ENCODE measurements at regions not wholly inside any gene's neighbourhood (a gene's known extent, or its start where the extent isn't known, plus 50 kb on each side); places are given as distances from the start of the nearest gene placed in this dataset.
A peak's percentile ranks its signal among the peaks of the same experiment; 100 is the strongest.

DNA sequence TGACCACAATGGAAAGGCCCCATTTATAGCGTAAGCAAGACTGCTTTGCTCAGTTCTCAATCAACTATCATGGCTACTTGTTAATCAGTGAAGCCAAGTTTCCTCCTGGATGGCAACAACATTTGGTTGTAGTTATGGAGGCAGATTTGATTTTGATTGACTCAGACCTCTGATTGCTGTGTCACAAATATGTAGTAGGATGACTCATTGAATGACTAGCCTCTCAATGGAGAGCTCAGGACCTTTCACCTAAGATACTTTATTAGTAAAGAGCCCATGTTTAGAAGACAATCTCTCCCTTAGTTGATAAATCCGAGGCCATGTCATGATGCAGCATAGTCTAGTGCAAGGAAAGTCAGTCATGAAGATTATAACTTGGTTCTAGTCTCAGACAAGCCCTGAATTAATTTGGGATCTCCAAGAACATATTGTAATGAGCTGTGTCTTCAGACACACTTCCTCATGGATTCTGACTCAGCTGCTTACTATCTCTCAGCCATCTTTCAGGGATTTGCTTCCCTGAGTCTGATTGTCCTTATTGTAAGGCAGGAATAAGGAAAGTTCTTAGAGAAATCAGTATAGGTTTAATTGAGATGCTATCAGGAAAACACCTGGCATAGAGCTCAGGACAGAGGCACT lies 397.4 kb upstream of the TMCO5A start:
- DNase-seq (no peak), ATAC-seq (no peak)
- intact Hi-C loops (cut with micrococcal nuclease) = no loop called here

DNA sequence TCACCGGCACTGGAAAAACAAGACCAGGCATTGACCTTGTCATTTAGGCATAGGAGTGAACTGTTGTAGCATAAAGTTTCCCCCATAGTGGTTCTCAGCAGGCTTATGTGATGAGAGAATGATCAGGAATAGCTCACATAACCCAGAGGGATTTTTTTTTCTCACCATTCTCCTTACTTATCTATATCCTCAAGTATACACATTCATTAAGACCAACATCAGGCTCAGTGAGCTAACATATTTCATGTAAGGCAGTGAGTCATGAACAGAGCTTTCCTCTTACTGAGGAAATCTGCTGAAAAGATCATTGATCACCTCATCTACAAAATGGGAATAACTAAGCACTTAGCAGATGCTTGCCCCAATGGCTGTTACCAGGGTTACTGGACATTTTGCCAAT lies 396.6 kb upstream of the TMCO5A start:
- ATAC-seq = no peak
- DNase-seq = no peak
- intact Hi-C loops (cut with micrococcal nuclease) = no loop called here

DNA sequence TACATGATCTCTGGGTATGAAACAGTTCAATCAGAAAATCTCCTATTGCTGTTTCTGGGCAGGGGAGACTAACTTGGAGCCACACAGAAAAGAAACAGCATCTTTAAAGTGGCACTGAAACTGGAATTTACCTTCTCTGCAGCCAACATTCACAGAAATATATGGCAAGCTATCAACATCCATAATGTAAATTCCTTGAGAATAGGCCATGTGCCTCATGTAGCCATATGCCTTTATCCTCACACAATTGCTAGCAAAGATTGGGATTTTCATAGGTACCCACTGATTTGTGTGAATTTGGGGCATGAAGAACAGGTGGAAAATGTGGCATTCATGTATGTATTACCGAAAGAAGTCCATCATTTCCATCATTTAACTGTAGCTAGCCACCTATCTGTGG lies 386.3 kb upstream of the TMCO5A start:
- no peak for DNase-seq
- intact Hi-C loops (cut with micrococcal nuclease) = no loop called here
- no peak for ATAC-seq

DNA sequence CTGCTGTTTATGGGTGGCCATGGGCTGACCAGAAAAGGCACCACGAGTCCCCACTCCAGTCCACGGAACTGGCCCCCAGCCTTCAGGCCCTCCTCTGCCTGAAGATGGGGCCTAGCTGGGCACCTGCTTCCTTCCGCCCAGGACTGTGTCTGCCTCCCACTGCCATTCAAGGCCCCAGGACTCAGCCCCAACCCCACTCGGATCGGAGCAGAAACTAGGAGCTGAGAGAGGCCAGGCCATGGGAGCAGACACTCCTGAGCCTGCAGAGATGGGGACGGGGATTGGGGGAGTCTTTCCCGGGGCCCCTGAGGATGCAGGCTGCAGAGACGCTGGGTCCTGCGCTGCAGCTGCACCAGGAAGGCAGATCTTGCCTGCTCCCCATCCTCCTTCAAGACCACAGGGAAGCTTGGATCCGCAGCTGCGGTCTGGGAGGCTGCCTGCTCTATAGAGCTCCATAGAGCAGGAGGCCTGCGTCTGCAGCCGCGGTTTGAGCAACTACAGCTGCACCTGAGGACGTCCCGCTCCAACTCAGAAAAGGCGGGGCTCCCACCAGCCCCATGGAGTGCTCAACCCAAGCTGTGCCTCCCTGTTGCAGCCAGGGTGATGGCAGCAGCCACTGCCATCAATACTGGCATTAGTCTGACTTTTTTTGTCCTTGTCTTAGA lies 383.9 kb upstream of the TMCO5A start:
- ATAC-seq (no peak), DNase-seq (no peak)
- intact Hi-C loops (cut with micrococcal nuclease) = no loop called here

DNA sequence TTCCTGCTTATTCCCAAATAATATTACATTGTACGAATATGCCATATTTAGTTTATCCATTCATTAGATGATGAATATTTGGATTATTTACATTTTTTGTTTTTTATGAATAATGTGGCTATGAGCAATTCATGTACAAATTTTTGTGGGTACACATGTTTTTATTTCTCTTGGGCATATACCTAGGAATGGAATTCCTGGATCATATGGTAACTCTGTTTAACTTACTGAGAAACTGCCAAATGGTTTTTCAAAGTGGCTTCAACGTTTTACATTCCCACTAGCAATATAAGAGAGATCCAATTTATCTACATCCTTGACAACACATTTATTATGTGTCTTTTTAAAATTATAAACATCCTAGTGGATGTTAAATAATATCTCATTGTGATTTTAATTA lies 362.0 kb upstream of the TMCO5A start:
- intact Hi-C loops (cut with micrococcal nuclease) = no loop called here

DNA sequence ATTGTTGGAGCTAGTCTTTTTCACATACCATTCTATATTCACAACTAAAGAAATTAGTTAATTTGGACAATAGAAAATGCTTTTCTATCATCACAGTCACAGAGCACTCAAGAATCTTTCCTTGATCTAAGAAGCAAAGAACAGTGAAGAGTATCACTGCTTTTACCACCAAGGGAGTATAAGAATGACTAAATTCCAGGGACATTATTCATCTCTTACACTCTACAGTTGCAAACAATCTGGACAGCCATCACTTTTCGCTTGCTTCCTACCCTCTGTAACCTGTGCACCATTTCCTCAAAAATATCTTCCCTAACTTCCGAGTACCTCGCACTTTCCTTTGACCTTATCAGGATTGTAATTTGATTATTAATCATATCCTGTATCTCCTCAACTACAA lies 359.5 kb upstream of the TMCO5A start:
- DNase-seq = no peak
- intact Hi-C loops (cut with micrococcal nuclease) = no loop called here
- ATAC-seq = no peak

More for the DNA sequence above, 362.0 kb upstream of the TMCO5A start:
- no peak for ATAC-seq
- no peak for DNase-seq

DNA sequence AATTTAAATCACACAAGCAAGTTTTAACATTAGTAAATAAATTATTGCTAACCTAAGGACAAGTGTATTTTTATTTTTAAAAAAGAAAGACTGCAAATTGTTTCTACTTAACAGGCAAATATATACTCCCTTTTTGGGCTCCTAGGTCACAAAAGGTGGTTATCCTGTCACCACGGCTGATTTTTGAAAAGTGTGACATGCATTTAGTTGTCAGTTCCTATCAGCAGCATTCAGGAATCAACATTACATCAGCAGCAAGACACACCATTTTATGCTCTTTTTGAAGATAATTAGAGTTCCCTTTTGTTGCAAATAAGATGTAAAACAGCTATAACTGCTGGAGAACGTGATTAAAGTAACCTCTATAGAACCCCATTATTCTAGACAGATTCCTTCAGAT lies 357.5 kb upstream of the TMCO5A start:
- ATAC-seq (no peak), DNase-seq (no peak)
- intact Hi-C loops (cut with micrococcal nuclease) = no loop called here

DNA sequence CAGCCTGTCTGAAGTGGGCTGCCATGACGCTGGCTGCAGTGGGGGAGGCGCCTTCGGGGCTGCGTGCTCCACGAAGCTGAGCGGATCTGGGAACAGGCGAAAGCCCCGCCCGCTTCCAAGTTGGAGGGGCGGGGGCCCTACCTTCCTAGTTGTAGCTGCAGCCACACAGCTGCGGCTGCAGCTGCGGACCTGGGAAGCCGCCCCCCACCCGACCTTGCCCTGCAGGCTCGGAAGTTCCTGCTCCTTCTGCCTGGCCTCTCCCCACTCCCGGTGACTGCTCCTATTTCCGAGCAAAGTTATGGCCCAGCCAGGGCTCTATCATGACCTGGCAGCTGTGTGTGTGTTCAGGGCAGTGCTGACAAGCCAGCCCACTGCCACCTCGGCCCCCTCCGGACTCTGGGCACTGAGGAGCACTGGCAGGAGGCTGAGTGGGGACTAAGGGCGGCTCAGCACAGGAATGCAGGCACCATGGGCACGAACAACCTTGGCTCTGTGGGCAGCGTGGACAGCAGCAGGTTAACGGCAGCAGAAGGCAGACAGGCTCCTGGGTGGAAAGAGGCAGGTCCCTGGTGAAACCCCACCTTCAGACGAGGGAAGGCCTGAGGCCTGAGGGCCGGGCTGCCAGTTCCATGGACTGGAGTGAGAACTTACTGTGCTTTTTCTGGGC lies 352.4 kb upstream of the TMCO5A start:
- intact Hi-C loops (cut with micrococcal nuclease) = no loop called here
- ATAC-seq (no peak), DNase-seq (no peak)

DNA sequence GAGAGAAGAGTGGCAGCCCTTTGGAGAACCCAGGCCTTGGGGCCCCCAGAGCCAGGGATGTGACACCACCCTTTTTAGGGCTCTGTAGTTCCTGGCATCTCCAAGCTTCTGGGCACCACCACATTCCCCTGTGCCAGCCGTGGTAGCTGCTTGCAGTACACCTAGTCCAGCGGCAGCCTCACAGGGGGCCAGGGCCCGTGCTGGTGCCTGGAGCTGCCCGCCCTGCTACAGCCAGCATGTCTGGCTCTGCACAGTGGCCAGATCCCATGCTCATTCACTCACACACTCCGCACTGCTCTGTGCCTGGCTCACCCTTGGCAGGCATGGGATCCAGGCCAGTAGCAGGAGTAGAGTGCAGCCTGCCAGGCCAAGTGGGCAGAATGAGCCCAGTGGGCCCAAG lies 351.6 kb upstream of the TMCO5A start:
- DNase-seq (no peak), ATAC-seq (no peak)
- intact Hi-C loops (cut with micrococcal nuclease) = no loop called here

DNA sequence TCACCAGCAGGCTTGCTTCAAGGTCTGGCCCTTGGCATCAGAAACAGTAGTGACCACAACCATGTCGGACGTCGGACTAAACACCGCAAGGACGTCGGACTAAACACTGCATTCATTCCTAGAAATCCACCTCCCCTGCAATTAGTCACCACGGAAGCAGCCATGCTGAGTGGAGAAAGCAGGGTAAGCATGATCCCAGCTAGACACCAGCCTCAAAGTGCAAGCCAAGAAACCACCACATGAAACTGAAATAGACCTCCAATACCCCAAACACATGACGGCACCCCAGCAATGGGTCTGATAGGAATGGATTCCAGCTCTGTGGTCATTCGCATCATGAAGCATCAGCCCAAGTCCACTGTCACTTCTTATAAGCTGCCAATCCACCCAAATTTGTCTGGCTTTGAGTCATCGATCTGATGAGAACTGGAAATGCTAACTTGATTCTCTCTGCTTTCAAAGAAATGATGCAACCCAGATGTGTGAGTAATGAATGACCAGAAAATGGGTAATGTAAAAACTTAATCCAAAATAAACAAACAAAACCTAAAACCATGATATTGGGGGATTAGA lies 348.3 kb upstream of the TMCO5A start:
- no peak for DNase-seq
- ATAC-seq = no peak
- intact Hi-C loops (cut with micrococcal nuclease) = no loop called here

DNA sequence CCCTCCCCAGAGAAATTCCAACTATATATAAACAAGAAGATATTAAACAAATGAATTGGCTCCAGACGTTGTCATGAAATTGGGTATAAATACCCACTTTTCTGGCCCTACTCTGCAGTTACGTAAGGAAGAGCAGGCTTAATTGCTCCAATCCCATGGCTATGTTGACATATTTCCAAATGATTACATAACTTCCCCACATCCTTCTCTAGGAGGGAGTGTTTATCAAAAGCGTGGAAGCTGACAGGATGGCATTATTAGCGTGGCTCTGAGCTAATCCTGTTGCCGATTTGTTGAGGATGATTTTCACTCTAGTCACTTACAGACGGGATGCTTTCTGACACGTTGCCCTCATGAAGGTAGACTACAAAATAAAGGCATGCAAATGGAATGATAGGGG lies 347.5 kb upstream of the TMCO5A start:
- DNase-seq = no peak
- ATAC-seq = peak; percentile 32
- intact Hi-C loops (cut with micrococcal nuclease) = no loop called here

DNA sequence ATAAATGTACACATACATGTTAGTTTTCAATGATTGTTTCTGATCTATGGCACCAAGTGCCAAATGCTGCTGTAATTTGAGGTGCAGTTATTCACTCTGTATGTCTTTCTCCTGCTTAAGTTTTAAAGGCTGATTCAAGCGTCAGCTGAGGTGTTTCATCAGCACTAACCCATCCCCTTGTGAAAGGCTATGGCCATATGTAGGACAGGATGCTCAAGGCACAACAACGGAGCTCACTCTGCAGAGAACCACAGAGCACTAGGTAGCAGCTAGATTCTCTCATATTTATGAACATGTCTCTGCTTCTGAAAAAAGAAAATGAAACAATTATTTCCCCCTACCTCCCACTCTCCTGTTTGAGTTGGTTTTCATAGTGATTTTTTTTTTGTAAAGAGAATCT lies 340.0 kb upstream of the TMCO5A start:
- no peak for ATAC-seq
- intact Hi-C loops (cut with micrococcal nuclease) = no loop called here
- no peak for DNase-seq

DNA sequence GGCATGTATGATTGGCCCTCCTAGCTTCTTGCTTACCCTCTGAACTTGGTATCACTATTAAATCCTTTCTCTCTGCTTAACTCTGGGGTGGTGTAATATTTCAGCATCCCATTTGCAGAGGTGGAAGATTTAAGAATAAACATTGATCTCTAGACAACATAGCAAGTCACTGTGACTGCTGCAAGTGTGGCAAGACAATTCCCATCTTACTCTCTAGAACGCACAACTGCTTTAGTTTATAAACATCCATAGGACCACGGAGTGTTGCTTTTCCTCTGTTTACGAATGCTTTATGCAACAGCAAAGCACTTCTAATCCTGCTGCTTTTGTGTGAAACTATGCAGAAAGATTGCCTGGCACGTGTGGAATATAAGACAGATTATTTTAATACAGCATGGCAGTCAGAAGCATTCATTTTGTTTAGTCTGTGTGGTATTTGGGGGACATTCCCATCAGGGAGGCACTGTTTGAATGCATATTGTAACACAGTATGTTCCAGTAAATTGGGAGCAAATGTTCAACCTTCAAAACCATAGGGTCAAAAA lies 338.9 kb upstream of the TMCO5A start:
- ATAC-seq (no peak), DNase-seq (no peak)
- intact Hi-C loops (cut with micrococcal nuclease) = no loop called here

DNA sequence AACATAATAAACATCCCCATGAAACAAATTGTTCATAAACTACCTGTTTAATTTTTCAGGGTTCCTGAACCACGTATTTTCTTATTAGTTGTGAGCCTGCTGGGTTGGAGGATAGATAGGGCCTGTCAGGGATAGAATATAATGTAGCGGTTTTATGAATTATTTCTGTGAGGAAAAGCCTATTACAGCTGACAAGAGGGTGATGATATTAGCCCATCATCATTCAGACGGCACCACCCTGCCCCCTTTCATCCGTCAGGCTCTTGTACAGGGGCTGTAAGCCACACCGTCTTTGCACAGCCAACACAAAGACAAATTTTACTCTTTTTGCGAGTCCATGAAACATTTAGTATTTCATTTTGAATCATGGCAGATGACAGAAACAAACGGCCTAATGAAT lies 335.3 kb upstream of the TMCO5A start:
- DNase-seq = no peak
- intact Hi-C loops (cut with micrococcal nuclease) = no loop called here
- ATAC-seq = no peak

DNA sequence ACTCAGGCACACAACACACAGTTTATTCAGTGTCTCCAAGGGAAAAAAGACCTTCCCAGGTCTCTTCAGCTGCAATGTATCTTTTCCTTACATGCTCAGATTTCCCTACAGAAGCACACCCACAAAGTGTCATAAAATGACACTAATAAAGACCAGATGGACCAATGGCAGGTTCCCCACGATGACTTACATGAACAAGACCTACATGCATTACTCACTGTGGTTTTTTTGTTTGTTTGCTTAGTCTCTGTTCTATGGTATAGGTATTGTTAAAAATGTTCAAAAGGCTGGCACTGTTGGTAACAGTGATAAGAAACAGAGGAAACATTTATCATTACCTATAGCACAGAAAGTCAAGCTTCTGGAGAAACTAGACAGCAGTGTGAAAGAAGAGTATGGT lies 318.2 kb upstream of the TMCO5A start:
- DNase-seq (no peak), ATAC-seq (no peak)
- intact Hi-C loops (cut with micrococcal nuclease) = no loop called here

DNA sequence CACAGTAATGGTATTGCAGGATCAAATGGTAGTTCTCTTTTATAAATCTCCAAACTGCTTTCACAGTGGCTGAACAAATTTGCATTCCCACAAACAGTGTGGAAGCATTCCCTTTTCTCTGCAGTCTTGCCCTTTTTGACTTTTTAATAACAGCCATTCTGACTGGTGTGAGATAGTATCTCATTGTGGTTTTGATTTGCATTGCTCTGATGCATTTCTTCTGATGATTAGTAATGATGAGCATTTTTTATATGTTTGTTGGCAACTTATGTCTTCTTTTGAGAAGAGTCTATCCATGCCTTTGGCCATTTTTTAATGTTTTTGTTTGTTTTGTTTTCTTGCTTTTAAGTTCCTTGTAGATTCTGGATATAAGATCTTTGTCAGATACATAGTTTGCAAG lies 316.1 kb upstream of the TMCO5A start:
- no peak for DNase-seq
- intact Hi-C loops (cut with micrococcal nuclease) = no loop called here
- no peak for ATAC-seq

DNA sequence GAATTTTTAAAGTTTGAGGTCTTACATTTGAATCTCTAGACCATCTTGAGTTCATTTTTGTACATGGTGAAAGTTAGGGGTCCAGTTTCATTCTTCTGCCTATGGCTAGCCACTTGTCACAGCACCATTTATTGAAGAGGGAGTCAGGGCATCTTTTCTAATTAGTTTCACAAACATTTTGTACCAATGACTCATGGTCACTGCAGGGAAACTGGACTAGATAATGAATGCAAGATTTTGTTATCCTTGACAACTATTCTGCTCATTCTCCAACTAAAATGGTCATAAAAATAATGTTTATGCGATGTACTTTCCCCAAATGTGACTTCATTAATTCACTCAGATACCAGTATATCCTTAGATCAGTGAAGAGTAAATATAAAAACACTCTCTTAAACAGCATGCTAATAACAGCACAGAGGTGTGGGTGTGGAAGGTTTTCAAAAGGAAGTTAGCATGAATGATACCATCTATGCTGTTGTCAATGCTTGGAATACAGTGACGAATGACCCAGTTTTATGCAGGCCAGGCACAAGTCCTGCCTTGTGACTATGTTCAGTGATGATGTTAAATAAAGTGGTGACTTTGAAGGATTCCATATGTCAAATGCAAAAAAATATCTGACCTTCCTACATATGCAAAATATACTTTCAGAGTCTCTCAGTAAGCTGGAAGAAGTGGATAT lies 314.9 kb upstream of the TMCO5A start:
- intact Hi-C loops (cut with micrococcal nuclease) = no loop called here
- ATAC-seq (no peak), DNase-seq (no peak)

DNA sequence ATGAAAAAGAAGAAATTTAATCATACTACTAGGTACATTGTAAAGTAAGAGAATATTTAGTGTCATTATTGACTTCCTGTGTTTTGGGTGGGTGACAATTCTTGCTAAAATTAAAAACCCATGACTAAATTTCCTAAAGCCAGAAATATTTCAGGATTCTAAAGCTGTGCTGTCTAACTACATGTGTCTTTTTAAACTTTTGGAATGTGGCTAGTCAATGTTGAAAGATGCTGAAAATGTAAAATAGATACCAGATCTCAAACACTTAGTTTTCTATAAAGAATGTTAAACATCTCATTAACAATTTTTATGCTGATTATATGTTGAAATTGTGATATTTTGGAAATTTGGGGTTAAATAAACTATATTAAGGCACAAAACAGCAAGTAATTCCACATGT lies 308.9 kb upstream of the TMCO5A start:
- intact Hi-C loops (cut with micrococcal nuclease) = no loop called here
- DNase-seq = no peak
- no peak for ATAC-seq

DNA sequence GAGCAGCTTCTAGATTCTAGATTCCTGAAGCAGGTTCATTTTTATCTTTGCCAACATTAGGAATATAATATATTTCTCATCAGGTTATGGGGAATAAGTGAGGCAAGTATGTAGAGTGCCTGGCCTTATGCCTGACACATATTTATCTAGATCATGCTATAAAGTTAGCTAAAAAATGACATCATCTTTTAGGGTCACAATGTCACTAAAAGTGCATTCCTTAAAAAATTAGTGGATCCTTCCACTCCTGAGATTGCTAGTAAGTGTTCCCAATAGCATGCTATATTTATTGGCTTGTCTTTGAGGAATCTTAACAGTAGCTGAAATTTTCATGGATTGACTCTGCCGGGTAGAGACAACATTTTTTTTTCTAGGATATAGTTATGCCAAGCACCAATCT lies 305.9 kb upstream of the TMCO5A start:
- DNase-seq = no peak
- ATAC-seq = no peak
- intact Hi-C loops (cut with micrococcal nuclease) = no loop called here

DNA sequence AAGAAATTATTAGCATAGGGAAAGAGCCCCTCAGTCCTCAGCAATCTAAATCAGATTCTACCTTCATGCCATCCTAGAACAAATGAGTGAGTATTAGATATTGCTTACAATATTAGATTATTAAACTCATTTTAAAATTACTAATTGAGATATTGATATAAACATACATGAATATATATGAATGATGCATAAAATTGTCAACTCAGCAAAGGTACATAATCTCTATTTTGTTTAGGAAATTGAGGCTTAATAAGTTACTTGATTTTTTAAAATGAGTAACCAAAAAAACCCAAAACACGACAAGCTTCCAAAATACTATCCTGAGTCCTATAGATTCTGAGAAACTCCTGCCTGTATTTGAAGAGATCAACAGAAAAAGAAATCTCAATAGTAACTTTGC lies 297.7 kb upstream of the TMCO5A start:
- intact Hi-C loops (cut with micrococcal nuclease) = no loop called here
- no peak for DNase-seq
- no peak for ATAC-seq
